Caco-2 (cell line): ENCODE measurements at regions not wholly inside any gene's neighbourhood (a gene's known extent, or its start where the extent isn't known, plus 50 kb on each side); places are given as distances from the start of the nearest gene placed in this dataset.

Experiments
- BruUV-seq: library from RNA; stranded (reverse); fragments of 400-500 nt; replicated peaks from 2 replicates; lab custom pipeline; 2021; lab: Mats Ljungman, UMichigan
- CTCF ChIA-PET: fragments of 300-600 bp; sonication (Branson Sonifier 250); formaldehyde crosslinking; loops from one replicate; lab custom pipeline; 2022; ENCODE audit warnings: antibody characterized with exemption; lab: Charles Lee
- POLR2A ChIA-PET: fragments of 300-600 bp; sonication (Branson Sonifier 250); formaldehyde crosslinking; loops from one replicate; lab custom pipeline; 2022; ENCODE audit warnings: antibody characterized with exemption; lab: Charles Lee
- DNase-seq, 2 experiments: peaks; one replicate each; pipeline versions ENCODE4 v3.0.0 to v3.0.0-alpha.2; 2020 to 2022
- H3K27me3 ChIP-seq: replicated peaks from 2 replicates; pipeline ENCODE4 v1.6.0; 2011; ENCODE audit warnings: low read length; ENCODE audit not compliant: control insufficient read depth, insufficient read depth
- H3K36me3 ChIP-seq: 2 replicates; pipeline ENCODE4 v1.5.1; 2011; ENCODE audit warnings: low read length; ENCODE audit not compliant: control insufficient read depth, insufficient read depth
- H3K4me1 ChIP-seq: fragments of 250-450 bp; sonication (Bioruptor Pico); 2 replicates; pipeline ENCODE4 v1.5.1; 2020; ENCODE audit warnings: mild to moderate bottlenecking
- H3K4me3 ChIP-seq: 2 replicates; pipeline ENCODE4 v1.5.1; 2011; ENCODE audit warnings: low read depth, mild to moderate bottlenecking, control low read depth, low read length
- H3K9me3 ChIP-seq: fragments of 250-450 bp; sonication (Bioruptor Pico); 2 replicates; pipeline ENCODE4 v1.5.1; 2020; ENCODE audit warnings: mild to moderate bottlenecking, moderate library complexity
- H3K27ac Mint-ChIP-seq: one replicate; pipeline ENCODE4 v1.8.0; 2022; ENCODE audit warnings: mixed read lengths; ENCODE audit not compliant: unreplicated experiment
- H3K27me3 Mint-ChIP-seq: one replicate; pipeline ENCODE4 v1.8.0; 2022; ENCODE audit warnings: mixed read lengths; ENCODE audit not compliant: insufficient read depth, unreplicated experiment
- H3K36me3 Mint-ChIP-seq: one replicate; pipeline ENCODE4 v1.8.0; 2022; ENCODE audit warnings: mild to moderate bottlenecking, mixed read lengths; ENCODE audit not compliant: insufficient read depth, unreplicated experiment
- H3K4me1 Mint-ChIP-seq: one replicate; pipeline ENCODE4 v1.8.0; 2022; ENCODE audit warnings: low read depth, mixed read lengths; ENCODE audit not compliant: unreplicated experiment
- H3K4me3 Mint-ChIP-seq: one replicate; pipeline ENCODE4 v1.8.0; 2022; ENCODE audit warnings: mild to moderate bottlenecking, moderate library complexity, mixed read lengths; ENCODE audit not compliant: unreplicated experiment
- H3K9me3 Mint-ChIP-seq: one replicate; pipeline ENCODE4 v1.8.0; 2022; ENCODE audit warnings: mixed read lengths; ENCODE audit not compliant: unreplicated experiment
- CTCF ChIP-seq, 2 experiments: fragments of 200-600 bp in 1 of 2; IDR thresholded peaks; 1 replicate in 1 of 2; 2 replicates in 1 of 2; pipeline versions ENCODE4 v1.5.1 to v1.8.0; 2011 to 2022; ENCODE audit warnings: antibody characterized with exemption in 1 of 2, control low read depth in 1 of 2, inconsistent platforms in 1 of 2, low read depth in 1 of 2, low read length in 1 of 2, mild to moderate bottlenecking in 1 of 2, moderate library complexity in 1 of 2; ENCODE audit not compliant: insufficient read depth in 1 of 2, severe bottlenecking in 1 of 2, unreplicated experiment in 1 of 2
- intact Hi-C: fragments of 100-400 bp; cut with micrococcal nuclease; formaldehyde crosslinking; loops from one replicate; pipeline ENCODE4 v1.10.0; 2022; ENCODE audit not compliant: unreplicated experiment

- Histone ChIP-seq H3K27me3 (no peaks in the 10 kb centered on the region), H3K36me3 (no peaks in the 10 kb centered on the region), H3K4me3 (no peak overlapping the region), H3K9me3 (no peaks in the 10 kb centered on the region), H3K4me1 (no peaks in the 10 kb centered on the region)
- Mint-ChIP-seq H3K4me1 (no peaks in the 10 kb centered on the region), H3K27me3 (peaks cover 2% of the 10 kb centered on the region), H3K27ac (no peak overlapping the region), H3K4me3 (no peak overlapping the region), H3K36me3 (no peaks in the 10 kb centered on the region), H3K9me3 (no peaks in the 10 kb centered on the region)
- intact Hi-C loops, result no loop called here
- no peak for DNase-seq
- BruUV-seq, result no TSS peak
- POLR2A ChIA-PET, result no interaction called here
- no peak for TF ChIP-seq CTCF (IDR thresholded peaks at IDR 0.05; ENCODE audit: insufficient read depth in 1 of 2, low read depth in 1 of 2, low read length in 1 of 2, severe bottlenecking in 1 of 2, unreplicated experiment in 1 of 2)
- CTCF ChIA-PET, result no interaction called here
These were observed 1215.6 kb downstream of the EFNB2 start for GRCh38 chr13:105319875-105320274.

- no peak for TF ChIP-seq CTCF (IDR thresholded peaks at IDR 0.05; ENCODE audit: insufficient read depth in 1 of 2, low read depth in 1 of 2, low read length in 1 of 2, severe bottlenecking in 1 of 2, unreplicated experiment in 1 of 2)
- no TSS peak for BruUV-seq
- no peaks in the 10 kb centered on the region for H3K9me3 ChIP-seq
- peaks cover 2% of the 10 kb centered on the region for H3K27me3 Mint-ChIP-seq
- H3K4me1 ChIP-seq, result no peaks in the 10 kb centered on the region
- H3K4me3 Mint-ChIP-seq, result no peak overlapping the region
- intact Hi-C loops, result no loop called here
- H3K27me3 ChIP-seq, result no peaks in the 10 kb centered on the region; the same call in 1 of the 2 replicates
- ChIA-PET CTCF (no interaction called here), POLR2A (no interaction called here)
- no peaks in the 10 kb centered on the region for H3K9me3 Mint-ChIP-seq
- no peak for DNase-seq
- H3K36me3 ChIP-seq, result no peaks in the 10 kb centered on the region
- H3K4me3 ChIP-seq, result no peak overlapping the region
- H3K27ac Mint-ChIP-seq, result no peak overlapping the region
- no peaks in the 10 kb centered on the region for H3K4me1 Mint-ChIP-seq
- H3K36me3 Mint-ChIP-seq, result no peaks in the 10 kb centered on the region
These were observed 1218.7 kb downstream of the EFNB2 start for GRCh38 chr13:105316731-105317130.

GRCh38 chr13:105312906-105313305 lies 1222.6 kb downstream of the EFNB2 start:
- ChIA-PET CTCF (no interaction called here), POLR2A (no interaction called here)
- no peaks in the 10 kb centered on the region for H3K9me3 Mint-ChIP-seq
- no peaks in the 10 kb centered on the region for H3K4me1 ChIP-seq
- peaks cover 2% of the 10 kb centered on the region for H3K27me3 Mint-ChIP-seq
- H3K4me1 Mint-ChIP-seq, result no peaks in the 10 kb centered on the region
- no peaks in the 10 kb centered on the region; the same call in 1 of the 2 replicates for H3K27me3 ChIP-seq
- no peak overlapping the region for H3K4me3 ChIP-seq
- TF ChIP-seq CTCF (IDR thresholded peaks at IDR 0.05; ENCODE audit: insufficient read depth in 1 of 2, low read depth in 1 of 2, low read length in 1 of 2, severe bottlenecking in 1 of 2, unreplicated experiment in 1 of 2), result no peak
- H3K9me3 ChIP-seq, result no peaks in the 10 kb centered on the region
- intact Hi-C loops, result no loop called here
- DNase-seq, result no peak
- H3K36me3 ChIP-seq, result no peaks in the 10 kb centered on the region
- no peak overlapping the region for H3K4me3 Mint-ChIP-seq
- H3K36me3 Mint-ChIP-seq, result no peaks in the 10 kb centered on the region
- no TSS peak for BruUV-seq
- no peak overlapping the region for H3K27ac Mint-ChIP-seq
